H1 (cell line): ENCODE measurements at regions not wholly inside any gene's neighbourhood (a gene's known extent, or its start where the extent isn't known, plus 50 kb on each side); places are given as distances from the start of the nearest gene placed in this dataset.

ENCODE experiments used
- BRCA1 ChIP-seq: IDR thresholded peaks from 2 replicates; pipeline ENCODE4 v1.6.1; 2012; ENCODE audit warnings: low read depth, low read length, improper control_type of control experiment
- CBX5 ChIP-seq: fragments of 300-800, 300-1000 bp; sonication (generic); IDR thresholded peaks from 2 replicates; pipeline ENCODE4 v1.7.1; 2016; ENCODE audit warnings: antibody characterized with exemption, low read length, low read depth
- CEBPB ChIP-seq: IDR thresholded peaks from 2 replicates; pipeline ENCODE4 v1.6.1; 2012; ENCODE audit warnings: low read depth, low read length
- CREB1 ChIP-seq: IDR thresholded peaks from 2 replicates; pipeline ENCODE4 v1.6.1; 2012; ENCODE audit warnings: inconsistent platforms
- EP300 ChIP-seq, 2 experiments: IDR thresholded peaks; 1 replicate in 1 of 2; 2 replicates in 1 of 2; pipeline ENCODE4 v1.6.1; 2011 to 2012; ENCODE audit warnings: low read depth in 2 of 2, low read length in 2 of 2, mild to moderate bottlenecking in 2 of 2, borderline replicate concordance in 1 of 2, inconsistent platforms in 1 of 2, moderate library complexity in 1 of 2
- EZH2 ChIP-seq: fragments of 200-600 bp; sonication (generic); IDR thresholded peaks from 2 replicates; pipeline ENCODE4 v1.7.1; 2012; ENCODE audit warnings: low read depth, mild to moderate bottlenecking, moderate library complexity, low read length, inconsistent platforms; ENCODE audit not compliant: severe bottlenecking
- KDM1A ChIP-seq: fragments of 200-600, 300-600 bp; sonication (generic); IDR thresholded peaks from 2 replicates; pipeline ENCODE4 v1.7.1; 2016; ENCODE audit warnings: mild to moderate bottlenecking, low read length, borderline replicate concordance
- KDM5A ChIP-seq: fragments of 200-600 bp; IDR thresholded peaks from 2 replicates; pipeline ENCODE4 v1.7.1; 2012; ENCODE audit warnings: mild to moderate bottlenecking, low read length, inconsistent platforms, mixed read lengths
- POLR2A ChIP-seq, 2 experiments: IDR thresholded peaks; 1 replicate in 1 of 2; 2 replicates in 1 of 2; pipeline ENCODE4 v1.6.1; 2011; ENCODE audit warnings: low read depth in 2 of 2, low read length in 2 of 2, mild to moderate bottlenecking in 2 of 2; ENCODE audit errors: control extremely low read depth in 1 of 2
- POLR2AphosphoS5 ChIP-seq: IDR thresholded peaks from 2 replicates; pipeline ENCODE4 v1.6.1; 2011; ENCODE audit warnings: low read depth, low read length
- RFX5 ChIP-seq: IDR thresholded peaks from 2 replicates; pipeline ENCODE4 v1.6.1; 2011; ENCODE audit warnings: low read depth, low read length, improper control_type of control experiment, borderline replicate concordance
- TAF1 ChIP-seq: IDR thresholded peaks from 2 replicates; pipeline ENCODE4 v1.6.1; 2011; ENCODE audit warnings: mild to moderate bottlenecking, low read depth, low read length
- USF2 ChIP-seq: IDR thresholded peaks from 2 replicates; pipeline ENCODE4 v1.6.1; 2011; ENCODE audit warnings: low read length, improper control_type of control experiment
- TF ChIP-seq, protein P1 (sequence below), 3 experiments: IDR thresholded peaks; 1 replicate in 2 of 3; 2 replicates in 1 of 3; pipeline versions ENCODE4 v1.5.1 to v1.6.1; 2011; ENCODE audit warnings: low read length in 3 of 3, mild to moderate bottlenecking in 3 of 3, inconsistent platforms in 2 of 3, low read depth in 1 of 3, moderate library complexity in 1 of 3; ENCODE audit not compliant: insufficient read depth in 1 of 3; ENCODE audit errors: control extremely low read depth in 1 of 3

DNA sequence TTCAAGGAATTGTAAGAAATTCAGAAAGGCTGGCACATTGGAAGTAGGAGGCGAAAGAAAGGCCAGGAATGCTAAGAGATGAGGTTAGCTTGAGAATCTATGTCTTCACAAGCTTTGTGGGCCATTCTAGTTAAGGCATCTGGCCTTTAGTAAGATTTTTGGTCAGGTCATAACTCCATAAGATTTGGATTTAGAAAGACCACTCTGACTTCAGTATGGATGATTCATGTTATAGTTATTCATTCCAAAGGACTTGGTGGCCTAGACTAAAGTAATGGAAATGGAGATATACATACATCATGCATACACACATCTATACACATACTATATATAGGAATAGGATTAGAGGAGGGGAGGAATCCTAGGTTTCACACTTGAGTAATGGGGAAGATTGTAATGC is 77.5 kb downstream of the SEPTIN7 start:
- TF ChIP-seq CREB1 (no peak), CEBPB (no peak), KDM1A (no peak), BRCA1 (no peak), TAF1 (no peak), CBX5 (no peak), USF2 (no peak), KDM5A (no peak), POLR2A (IDR thresholded peaks at IDR 0.05; ENCODE audit: control extremely low read depth in 1 of 2, low read depth in 2 of 2, low read length in 2 of 2) (no peak), EZH2 (no peak), RFX5 (no peak), POLR2AphosphoS5 (no peak), EP300 (IDR thresholded peaks at IDR 0.05; ENCODE audit: borderline replicate concordance in 1 of 2, low read depth in 2 of 2, low read length in 2 of 2) (no peak)
- TF ChIP-seq, protein P1, sequence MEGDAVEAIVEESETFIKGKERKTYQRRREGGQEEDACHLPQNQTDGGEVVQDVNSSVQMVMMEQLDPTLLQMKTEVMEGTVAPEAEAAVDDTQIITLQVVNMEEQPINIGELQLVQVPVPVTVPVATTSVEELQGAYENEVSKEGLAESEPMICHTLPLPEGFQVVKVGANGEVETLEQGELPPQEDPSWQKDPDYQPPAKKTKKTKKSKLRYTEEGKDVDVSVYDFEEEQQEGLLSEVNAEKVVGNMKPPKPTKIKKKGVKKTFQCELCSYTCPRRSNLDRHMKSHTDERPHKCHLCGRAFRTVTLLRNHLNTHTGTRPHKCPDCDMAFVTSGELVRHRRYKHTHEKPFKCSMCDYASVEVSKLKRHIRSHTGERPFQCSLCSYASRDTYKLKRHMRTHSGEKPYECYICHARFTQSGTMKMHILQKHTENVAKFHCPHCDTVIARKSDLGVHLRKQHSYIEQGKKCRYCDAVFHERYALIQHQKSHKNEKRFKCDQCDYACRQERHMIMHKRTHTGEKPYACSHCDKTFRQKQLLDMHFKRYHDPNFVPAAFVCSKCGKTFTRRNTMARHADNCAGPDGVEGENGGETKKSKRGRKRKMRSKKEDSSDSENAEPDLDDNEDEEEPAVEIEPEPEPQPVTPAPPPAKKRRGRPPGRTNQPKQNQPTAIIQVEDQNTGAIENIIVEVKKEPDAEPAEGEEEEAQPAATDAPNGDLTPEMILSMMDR (IDR thresholded peaks at IDR 0.05; ENCODE audit: control extremely low read depth in 1 of 3, insufficient read depth in 1 of 3, low read depth in 1 of 3, low read length in 3 of 3) = no peak
